GM23338 (cell line): ENCODE measurements at regions not wholly inside any gene's neighbourhood (a gene's known extent, or its start where the extent isn't known, plus 50 kb on each side); places are given as distances from the start of the nearest gene placed in this dataset.

Experiments
- EZH2 ChIP-seq: fragments of 200-600 bp; sonication (generic); IDR thresholded peaks from one replicate; pipeline ENCODE4 v1.8.0; 2017; ENCODE audit warnings: antibody characterized with exemption, mild to moderate bottlenecking, low read depth; ENCODE audit not compliant: unreplicated experiment
- POLR2AphosphoS5 ChIP-seq: IDR thresholded peaks from 2 replicates; pipeline ENCODE4 v1.6.1; 2016; ENCODE audit warnings: antibody characterized with exemption, low read depth
- TF ChIP-seq, protein P1 (sequence below), 2 experiments: fragments of 200-600 bp in 1 of 2; sonication (generic) in 1 of 2; conservative IDR thresholded peaks; 2 replicates each; pipeline versions ENCODE4 v1.5.1 to v1.6.1; 2016 to 2017; ENCODE audit warnings: antibody characterized with exemption in 2 of 2, low read depth in 2 of 2, mild to moderate bottlenecking in 2 of 2, moderate library complexity in 1 of 2

DNA sequence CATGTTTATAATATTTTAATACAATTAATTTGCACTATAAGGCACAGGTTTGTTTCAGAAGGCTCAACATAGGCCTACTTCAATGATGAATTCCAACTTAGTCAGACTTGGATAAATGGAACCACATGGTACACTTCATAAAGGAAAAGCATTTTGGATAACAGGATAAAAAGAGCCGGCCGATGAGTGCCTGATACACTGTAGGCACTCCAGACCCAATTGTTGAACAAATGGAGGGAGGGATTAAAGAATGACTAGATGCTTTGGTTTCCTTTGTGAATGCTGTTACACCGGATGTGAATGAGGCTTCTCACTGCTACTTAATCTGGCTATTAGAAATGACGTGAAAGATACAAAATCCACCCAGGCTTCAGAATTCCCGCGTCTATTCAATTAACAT lies 104.1 kb upstream of the KCTD1 start:
- TF ChIP-seq, protein P1, sequence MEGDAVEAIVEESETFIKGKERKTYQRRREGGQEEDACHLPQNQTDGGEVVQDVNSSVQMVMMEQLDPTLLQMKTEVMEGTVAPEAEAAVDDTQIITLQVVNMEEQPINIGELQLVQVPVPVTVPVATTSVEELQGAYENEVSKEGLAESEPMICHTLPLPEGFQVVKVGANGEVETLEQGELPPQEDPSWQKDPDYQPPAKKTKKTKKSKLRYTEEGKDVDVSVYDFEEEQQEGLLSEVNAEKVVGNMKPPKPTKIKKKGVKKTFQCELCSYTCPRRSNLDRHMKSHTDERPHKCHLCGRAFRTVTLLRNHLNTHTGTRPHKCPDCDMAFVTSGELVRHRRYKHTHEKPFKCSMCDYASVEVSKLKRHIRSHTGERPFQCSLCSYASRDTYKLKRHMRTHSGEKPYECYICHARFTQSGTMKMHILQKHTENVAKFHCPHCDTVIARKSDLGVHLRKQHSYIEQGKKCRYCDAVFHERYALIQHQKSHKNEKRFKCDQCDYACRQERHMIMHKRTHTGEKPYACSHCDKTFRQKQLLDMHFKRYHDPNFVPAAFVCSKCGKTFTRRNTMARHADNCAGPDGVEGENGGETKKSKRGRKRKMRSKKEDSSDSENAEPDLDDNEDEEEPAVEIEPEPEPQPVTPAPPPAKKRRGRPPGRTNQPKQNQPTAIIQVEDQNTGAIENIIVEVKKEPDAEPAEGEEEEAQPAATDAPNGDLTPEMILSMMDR (conservative IDR thresholded peaks at IDR 0.05; ENCODE audit: low read depth in 2 of 2): no peak
- TF ChIP-seq EZH2 (no peak), POLR2AphosphoS5 (no peak)
